Lung (tissue), 11 donors: ENCODE measurements at regions not wholly inside any gene's neighbourhood (a gene's known extent, or its start where the extent isn't known, plus 50 kb on each side); places are given as distances from the start of the nearest gene placed in this dataset.

Experiments
- ATAC-seq: fragments of 200-7000 bp; cut with Tn5 transposase; one replicate; pipeline ENCODE4 v1.9.1; 2020; ENCODE audit warnings: moderate number of reproducible peaks; ENCODE audit not compliant: insufficient read depth, low FRiP score
- DNase-seq, 3 donors: peaks; one replicate each; pipeline ENCODE4 v3.0.0-alpha.2; 2013 to 2017
- H3K27ac ChIP-seq, 2 donors: one replicate each; pipeline ENCODE4 v1.5.1; 2013; ENCODE audit warnings: mild to moderate bottlenecking in 2 of 2, moderate library complexity in 2 of 2, control low read depth in 1 of 2, inconsistent platforms in 1 of 2, low read depth in 1 of 2, low read length in 1 of 2
- H3K27me3 ChIP-seq, 3 donors: one replicate each; pipeline ENCODE4 v1.5.1; 2013; ENCODE audit warnings: low read length in 2 of 3; ENCODE audit not compliant: control insufficient read depth in 3 of 3, insufficient read depth in 3 of 3
- H3K36me3 ChIP-seq, 4 donors: one replicate each; pipeline ENCODE4 v1.5.1; 2013; ENCODE audit warnings: low read length in 4 of 4, mild to moderate bottlenecking in 1 of 4, moderate library complexity in 1 of 4; ENCODE audit not compliant: control insufficient read depth in 4 of 4, insufficient read depth in 4 of 4
- H3K4me1 ChIP-seq, 5 donors: one replicate each; pipeline ENCODE4 v1.5.1; 2013; ENCODE audit warnings: low read length in 5 of 5, mild to moderate bottlenecking in 2 of 5, moderate library complexity in 1 of 5; ENCODE audit not compliant: control insufficient read depth in 5 of 5, insufficient read depth in 5 of 5
- H3K4me3 ChIP-seq: one replicate; pipeline ENCODE4 v1.5.1; 2013; ENCODE audit warnings: mild to moderate bottlenecking, control low read depth, moderate library complexity
- H3K9ac ChIP-seq, 2 donors: one replicate each; pipeline ENCODE4 v1.5.1; 2013; ENCODE audit warnings: low read length in 2 of 2, control low read depth in 1 of 2; ENCODE audit not compliant: insufficient read depth in 1 of 2
- H3K9me3 ChIP-seq, 4 donors: one replicate each; pipeline ENCODE4 v1.5.1; 2013; ENCODE audit warnings: low read length in 3 of 4, mild to moderate bottlenecking in 1 of 4, moderate library complexity in 1 of 4; ENCODE audit not compliant: control insufficient read depth in 4 of 4, insufficient read depth in 3 of 4
- CTCF ChIP-seq: IDR thresholded peaks from 2 replicates; pipeline ENCODE4 v1.5.1; 2012; ENCODE audit warnings: mild to moderate bottlenecking; ENCODE audit errors: control extremely low read depth, extremely low read depth
- WGBS, 2 donors: extraction: QIAGEN DNeasy Blood & Tissue Kit; methylation state at CpG; one replicate each; pipeline ENCODE4 v1.1.7; 2013; 5-methylcytosine and 5-hydroxymethylcytosine counted together
- donor health status: control.
- donor health status: control.
- donor health status: Bipolar disorder and iron deficiency.
- donor health status: healthy.
- donor health status: DM: yes; HTN: yes; CAD: no.

- Histone ChIP-seq H3K4me3 (no peak overlapping the region), H3K27me3 (no peaks in the 10 kb centered on the region), H3K27ac (no peak overlapping the region), H3K9me3 (no peaks in the 10 kb centered on the region), H3K9ac (no peak overlapping the region), H3K4me1 (no peaks in the 10 kb centered on the region), H3K36me3 (no peaks in the 10 kb centered on the region)
- TF ChIP-seq CTCF = no peak
- DNase-seq (no peak), ATAC-seq (no peak)
- 56 to 79% methylated on average over 1 of the region's 1 CpG for WGBS, 2 donors
Observed at GRCh38 chr6:47111685-47112084, 69.6 kb upstream of the ADGRF1 start.

GRCh38 chr6:47109281-47109680 lies 67.1 kb upstream of the ADGRF1 start:
- Histone ChIP-seq H3K4me3 (no peak overlapping the region), H3K4me1 (no peaks in the 10 kb centered on the region), H3K27ac (no peak overlapping the region), H3K9me3 (no peaks in the 10 kb centered on the region), H3K27me3 (no peaks in the 10 kb centered on the region), H3K9ac (no peak overlapping the region), H3K36me3 (no peaks in the 10 kb centered on the region)
- DNase-seq (no peak), ATAC-seq (no peak)
- no peak for TF ChIP-seq CTCF
- WGBS, 2 donors = 80 to 87% methylated on average over 2 of the region's 2 CpGs

- DNase-seq = no peak
- no peak for ATAC-seq
- no peak overlapping the region for H3K9ac ChIP-seq
- no peaks in the 10 kb centered on the region for H3K36me3 ChIP-seq
- H3K27me3 ChIP-seq = no peaks in the 10 kb centered on the region
- H3K4me3 ChIP-seq = no peak overlapping the region
- H3K27ac ChIP-seq = no peak overlapping the region
- no peaks in the 10 kb centered on the region for H3K4me1 ChIP-seq
- no peaks in the 10 kb centered on the region for H3K9me3 ChIP-seq
- WGBS, 2 donors = 85 to 88% methylated on average over 3 of the region's 3 CpGs
- no peak for TF ChIP-seq CTCF
Observed at GRCh38 chr6:47106721-47107197, 64.6 kb upstream of the ADGRF1 start.

- H3K36me3 ChIP-seq = no peaks in the 10 kb centered on the region
- H3K4me1 ChIP-seq = no peaks in the 10 kb centered on the region
- no peak overlapping the region for H3K9ac ChIP-seq
- no peak for DNase-seq
- no peak for TF ChIP-seq CTCF
- WGBS, 2 donors = 86 to 92% methylated on average over 3 of the region's 3 CpGs
- no peaks in the 10 kb centered on the region for H3K27me3 ChIP-seq
- H3K27ac ChIP-seq = no peak overlapping the region
- H3K9me3 ChIP-seq = no peaks in the 10 kb centered on the region
- H3K4me3 ChIP-seq = no peak overlapping the region
- no peak for ATAC-seq
Observed at GRCh38 chr6:47106216-47106615, 64.1 kb upstream of the ADGRF1 start.
